ENCODE measurements at regions not wholly inside any gene's neighbourhood (a gene's known extent, or its start where the extent isn't known, plus 50 kb on each side); places are given as distances from the start of the nearest gene placed in this dataset.
"Not testable (repeated sequence)": the region's sequence is repeated elsewhere in the genome, so short reads cannot be mapped to it uniquely, and the experiment has no call there.

DNA sequence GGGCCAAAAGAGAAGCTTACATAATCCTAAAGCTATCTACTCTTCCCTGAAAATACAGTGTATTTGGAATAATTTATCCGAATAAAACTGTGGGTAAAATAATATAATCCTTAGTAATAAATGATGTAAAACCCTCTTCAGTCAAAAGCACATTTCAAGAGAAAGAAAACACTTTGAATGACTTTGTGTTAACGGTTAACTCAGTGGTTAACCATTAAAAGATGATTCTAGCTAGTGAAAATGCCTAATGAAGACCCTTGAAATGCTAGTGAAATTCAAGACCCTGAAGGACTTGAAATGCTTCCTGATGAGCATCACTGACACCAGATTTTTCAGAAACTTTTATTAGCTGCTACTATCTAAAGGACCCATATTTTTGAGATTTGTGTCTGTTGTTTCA lies 70.7 kb downstream of the COX7C start:
- TF ChIP-seq, protein P1, sequence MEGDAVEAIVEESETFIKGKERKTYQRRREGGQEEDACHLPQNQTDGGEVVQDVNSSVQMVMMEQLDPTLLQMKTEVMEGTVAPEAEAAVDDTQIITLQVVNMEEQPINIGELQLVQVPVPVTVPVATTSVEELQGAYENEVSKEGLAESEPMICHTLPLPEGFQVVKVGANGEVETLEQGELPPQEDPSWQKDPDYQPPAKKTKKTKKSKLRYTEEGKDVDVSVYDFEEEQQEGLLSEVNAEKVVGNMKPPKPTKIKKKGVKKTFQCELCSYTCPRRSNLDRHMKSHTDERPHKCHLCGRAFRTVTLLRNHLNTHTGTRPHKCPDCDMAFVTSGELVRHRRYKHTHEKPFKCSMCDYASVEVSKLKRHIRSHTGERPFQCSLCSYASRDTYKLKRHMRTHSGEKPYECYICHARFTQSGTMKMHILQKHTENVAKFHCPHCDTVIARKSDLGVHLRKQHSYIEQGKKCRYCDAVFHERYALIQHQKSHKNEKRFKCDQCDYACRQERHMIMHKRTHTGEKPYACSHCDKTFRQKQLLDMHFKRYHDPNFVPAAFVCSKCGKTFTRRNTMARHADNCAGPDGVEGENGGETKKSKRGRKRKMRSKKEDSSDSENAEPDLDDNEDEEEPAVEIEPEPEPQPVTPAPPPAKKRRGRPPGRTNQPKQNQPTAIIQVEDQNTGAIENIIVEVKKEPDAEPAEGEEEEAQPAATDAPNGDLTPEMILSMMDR (IDR thresholded peaks at IDR 0.05; ENCODE audit: insufficient read depth, missing control alignments): no peak
- FAIRE-seq (no peak), DNase-seq (ENCODE audit: insufficient read length, low spot score) (no peak)

DNA sequence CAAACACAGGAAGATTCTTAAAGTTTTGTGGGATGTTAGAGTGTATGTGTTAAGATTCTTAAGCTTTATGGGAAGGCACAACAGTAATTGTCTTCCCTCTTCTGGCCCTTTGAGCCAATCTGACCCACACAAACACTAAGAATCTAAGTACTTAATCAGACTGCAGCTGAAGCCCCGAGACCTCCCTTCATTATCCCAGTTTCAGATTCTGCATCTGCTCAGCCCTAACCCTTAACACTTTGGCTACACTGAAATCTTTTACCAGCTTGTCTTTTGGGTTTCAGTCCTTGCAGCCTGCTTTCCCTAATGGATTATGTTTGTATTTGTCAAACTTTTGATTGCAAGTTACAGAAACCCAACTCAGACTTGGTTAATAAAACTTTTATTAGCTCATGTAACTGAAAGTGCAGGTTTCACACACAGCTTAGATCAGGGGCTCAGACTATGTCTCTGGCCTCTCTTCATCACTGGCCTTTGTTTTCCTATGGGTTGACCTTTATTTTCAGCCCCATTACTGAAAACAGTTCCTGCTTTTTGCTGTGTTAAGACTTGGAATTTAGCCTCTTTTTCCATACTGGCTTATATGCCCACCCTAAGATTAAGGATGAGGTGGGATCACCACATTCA lies 71.5 kb downstream of the COX7C start:
- FAIRE-seq: peak; percentile 16
- TF ChIP-seq, protein P1 (IDR thresholded peaks at IDR 0.05; ENCODE audit: insufficient read depth, missing control alignments): no peak
- DNase-seq (ENCODE audit: insufficient read length, low spot score): no peak

DNA sequence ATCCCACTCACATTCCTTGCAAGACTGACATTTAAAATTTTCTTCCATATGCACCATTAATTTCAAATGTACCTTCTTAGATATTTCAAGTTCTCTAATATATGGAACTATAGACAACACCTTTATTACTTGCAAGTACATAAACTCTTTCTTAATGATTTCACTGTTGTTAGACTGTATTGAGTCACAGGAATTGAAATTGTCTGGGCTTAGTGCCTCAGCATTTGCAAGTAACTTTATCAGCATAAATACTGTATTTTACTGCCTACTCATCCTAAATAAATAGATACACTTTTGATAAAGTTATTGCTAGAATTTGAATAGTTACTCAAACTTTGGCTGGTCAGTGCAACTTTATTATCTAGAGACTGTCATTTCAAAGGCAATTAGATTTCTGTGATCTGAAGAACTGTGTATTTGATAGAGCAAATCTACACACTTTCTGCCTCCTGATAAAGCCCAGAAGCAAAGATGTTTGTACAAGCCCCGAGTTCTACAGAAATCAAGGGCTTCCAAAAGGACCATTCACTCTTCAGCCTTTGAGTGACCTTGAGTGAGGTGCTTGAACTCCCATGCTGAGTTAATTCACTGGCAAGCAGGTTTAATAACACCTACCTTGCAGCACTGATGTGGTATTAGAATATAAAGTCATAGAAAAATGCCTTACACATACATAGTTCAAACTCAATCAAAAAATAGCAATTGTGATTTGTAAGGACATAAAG lies 91.6 kb downstream of the COX7C start:
- DNase-seq (ENCODE audit: insufficient read length, low spot score) (no peak), FAIRE-seq (no peak)
- TF ChIP-seq, protein P1 (IDR thresholded peaks at IDR 0.05; ENCODE audit: insufficient read depth, missing control alignments): no peak

DNA sequence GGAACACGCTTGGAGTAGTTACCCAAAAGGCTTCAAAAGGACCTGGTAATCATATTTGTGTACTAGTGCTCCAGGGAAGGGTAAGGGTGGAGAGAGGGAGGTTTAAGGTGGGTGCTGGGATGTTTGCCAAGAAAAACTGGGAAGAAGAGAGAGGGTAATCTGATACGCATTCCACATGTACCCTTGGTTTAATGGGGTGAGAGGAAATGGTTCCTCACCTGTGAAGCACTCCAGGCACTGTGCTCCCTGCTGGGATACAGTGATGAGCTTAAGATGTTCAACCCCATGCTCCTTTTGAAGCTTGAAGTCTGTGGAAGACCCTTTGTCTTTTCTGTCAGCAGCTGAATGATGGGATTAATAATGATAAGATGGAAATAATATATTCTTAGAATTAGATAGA lies 98.4 kb downstream of the COX7C start:
- no peak for DNase-seq (ENCODE audit: insufficient read length, low spot score)
- TF ChIP-seq, protein P1 (IDR thresholded peaks at IDR 0.05; ENCODE audit: insufficient read depth, missing control alignments): no peak
- FAIRE-seq: no peak

DNA sequence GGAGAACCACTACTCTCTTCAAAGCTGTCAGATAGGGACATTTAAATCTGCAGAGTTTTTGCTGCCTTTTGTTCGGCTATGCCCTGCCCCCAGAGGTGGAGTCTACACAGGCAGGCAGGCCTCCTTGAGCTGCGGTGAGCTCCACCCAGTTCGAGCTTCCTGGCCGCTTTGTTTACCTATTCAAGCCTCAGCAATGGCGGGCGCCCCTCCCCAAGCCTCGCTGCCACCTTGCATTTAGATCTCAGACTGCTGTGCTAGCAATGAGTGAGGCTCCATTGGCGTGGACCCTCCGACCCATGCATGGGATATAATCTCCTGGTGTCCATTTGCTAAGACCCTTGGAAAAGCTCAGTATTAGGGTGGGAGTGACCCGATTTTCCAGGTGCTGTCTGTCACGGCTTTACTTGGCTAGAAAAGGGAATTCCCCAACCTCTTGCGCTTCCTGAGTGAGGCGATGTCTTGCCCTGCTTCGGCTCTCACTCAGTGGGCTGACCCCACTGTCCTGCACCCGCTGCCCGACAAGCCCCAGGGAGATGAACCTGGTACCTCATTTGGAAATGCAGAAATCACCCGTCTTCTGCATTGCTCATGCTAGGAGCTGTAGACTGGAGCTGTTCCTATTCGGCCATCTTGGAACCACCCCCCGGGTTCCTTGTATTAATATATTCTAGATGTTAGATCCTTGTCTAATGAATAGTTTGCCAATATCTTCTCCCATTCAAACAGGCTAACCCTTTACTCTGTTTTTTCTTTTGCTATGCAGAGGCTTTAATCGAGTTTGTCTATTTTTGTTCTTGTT lies 113.8 kb downstream of the COX7C start:
- FAIRE-seq: not testable (repeated sequence)

DNA sequence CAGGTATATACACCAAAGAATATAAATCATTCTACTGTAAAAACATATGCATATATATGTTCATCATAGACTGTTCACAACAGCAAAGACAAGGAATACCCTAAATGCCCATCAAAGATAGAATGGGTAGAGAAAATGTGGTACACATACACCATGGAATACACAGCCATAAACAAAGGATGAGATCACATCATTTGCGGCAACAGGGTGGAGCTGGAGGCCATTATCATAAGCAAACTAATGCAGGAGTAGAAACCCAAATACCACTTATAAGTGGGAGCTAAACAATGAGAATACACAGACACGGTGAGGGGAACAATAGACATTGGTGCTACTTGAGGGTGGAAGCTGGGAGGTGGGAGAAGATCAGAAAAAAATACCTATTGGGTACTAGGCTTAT lies 117.6 kb downstream of the COX7C start:
- FAIRE-seq: no peak
- TF ChIP-seq, protein P1 (IDR thresholded peaks at IDR 0.05; ENCODE audit: insufficient read depth, missing control alignments): no peak
- no peak for DNase-seq (ENCODE audit: insufficient read length, low spot score)

More for the DNA sequence above, 113.8 kb downstream of the COX7C start:
- DNase-seq (ENCODE audit: insufficient read length, low spot score): not testable (repeated sequence)

DNA sequence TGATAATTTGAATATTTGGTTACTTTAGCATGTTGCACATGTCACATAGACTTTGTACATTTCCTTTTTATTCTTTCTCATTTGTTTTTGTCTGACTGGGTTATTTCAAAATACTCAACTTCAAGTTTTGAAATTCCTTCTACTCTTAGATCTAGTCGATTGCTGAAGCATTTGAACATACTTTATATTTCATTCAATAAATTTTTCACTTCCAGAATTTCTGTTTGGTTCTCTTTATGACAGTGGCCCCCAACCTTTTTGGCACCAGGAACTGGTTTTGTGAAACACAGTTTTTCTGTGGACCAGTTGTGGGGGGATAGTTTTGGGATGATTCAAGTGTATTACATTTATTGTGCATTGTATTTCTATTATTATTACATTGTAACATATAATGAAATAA lies 119.8 kb downstream of the COX7C start:
- FAIRE-seq (no peak), DNase-seq (ENCODE audit: insufficient read length, low spot score) (no peak)
- TF ChIP-seq, protein P1 (IDR thresholded peaks at IDR 0.05; ENCODE audit: insufficient read depth, missing control alignments): no peak
